Keratinocyte (primary cell): ENCODE measurements at regions not wholly inside any gene's neighbourhood (a gene's known extent, or its start where the extent isn't known, plus 50 kb on each side); places are given as distances from the start of the nearest gene placed in this dataset.

ENCODE experiments used
- DNase-seq: peaks from one replicate; pipeline ENCODE4 v3.0.0-alpha.2; 2011; ENCODE audit warnings: low read depth, missing footprints, low spot score
- FAIRE-seq: peaks from 2 replicates; lab custom pipeline; 2011; peaks lifted over from hg19 to GRCh38; lab: Jason Lieb, UNC
- H2AFZ ChIP-seq: 2 replicates; pipeline ENCODE4 v1.6.0; 2012; ENCODE audit warnings: low read length, control low read depth, inconsistent platforms; ENCODE audit not compliant: control insufficient read depth
- H3K27ac ChIP-seq: 2 replicates; pipeline ENCODE4 v1.5.1; 2011; ENCODE audit warnings: low read length; ENCODE audit not compliant: control insufficient read depth, insufficient read depth
- H3K27me3 ChIP-seq: 3 replicates; pipeline ENCODE4 v1.6.0; 2011; ENCODE audit warnings: low read length; ENCODE audit not compliant: control insufficient read depth, insufficient read depth; ENCODE audit errors: extremely low read depth
- H3K36me3 ChIP-seq, 2 experiments: 2 replicates in 1 of 2; 3 replicates in 1 of 2; pipeline ENCODE4 v1.5.1; 2011; ENCODE audit warnings: low read length in 2 of 2, mild to moderate bottlenecking in 1 of 2; ENCODE audit not compliant: control insufficient read depth in 2 of 2, insufficient read depth in 2 of 2; ENCODE audit errors: extremely low read depth in 1 of 2
- H3K4me1 ChIP-seq: 3 replicates; pipeline ENCODE4 v1.5.1; 2011; ENCODE audit warnings: low read length; ENCODE audit not compliant: control insufficient read depth, insufficient read depth; ENCODE audit errors: extremely low read depth
- H3K4me2 ChIP-seq: 3 replicates; pipeline ENCODE4 v1.6.0; 2011; ENCODE audit warnings: low read depth, low read length; ENCODE audit not compliant: control insufficient read depth, insufficient read depth; ENCODE audit errors: extremely low read depth
- H3K4me3 ChIP-seq, 3 experiments: fragments of 200-600 bp in 1 of 3; sonication (generic) in 1 of 3; 2 replicates in 2 of 3; 3 replicates in 1 of 3; pipeline ENCODE4 v1.5.1; 2011 to 2016; ENCODE audit warnings: low read length in 3 of 3, mild to moderate bottlenecking in 3 of 3, control low read depth in 2 of 3, inconsistent platforms in 1 of 3, low read depth in 1 of 3, mixed read lengths in 1 of 3, mixed run types in 1 of 3, moderate library complexity in 1 of 3; ENCODE audit not compliant: control insufficient read depth in 2 of 3, insufficient read depth in 2 of 3; ENCODE audit errors: extremely low read depth in 1 of 3
- H3K79me2 ChIP-seq: 2 replicates; pipeline ENCODE4 v1.6.0; 2012; ENCODE audit warnings: low read length; ENCODE audit not compliant: control insufficient read depth, insufficient read depth
- H3K9ac ChIP-seq: 3 replicates; pipeline ENCODE4 v1.6.0; 2011; ENCODE audit warnings: low read length; ENCODE audit not compliant: control insufficient read depth, insufficient read depth; ENCODE audit errors: extremely low read depth
- H3K9me1 ChIP-seq: 3 replicates; pipeline ENCODE4 v1.6.0; 2011; ENCODE audit warnings: low read length; ENCODE audit not compliant: control insufficient read depth, insufficient read depth; ENCODE audit errors: extremely low read depth
- H3K9me3 ChIP-seq: 2 replicates; pipeline ENCODE4 v1.5.1; 2012; ENCODE audit warnings: low read depth, low read length; ENCODE audit not compliant: control insufficient read depth
- H4K20me1 ChIP-seq: 3 replicates; pipeline ENCODE4 v1.6.0; 2011; ENCODE audit warnings: low read length; ENCODE audit not compliant: control insufficient read depth, insufficient read depth; ENCODE audit errors: extremely low read depth
- EZH2 ChIP-seq: IDR thresholded peaks from one replicate; pipeline ENCODE4 v1.6.1; 2012; ENCODE audit warnings: inconsistent platforms, mild to moderate bottlenecking, low read length, moderate library complexity
- dilution Hi-C: fragments of 300-500 bp; cut with MboI; formaldehyde crosslinking; loops from one replicate; pipeline ENCODE4 v1.7.0; 2020; ENCODE audit warnings: low sequenced_read_pairs; ENCODE audit not compliant: extremely low pct_ligation_motif_present
- TF ChIP-seq, protein P1 (sequence below), 3 experiments: IDR thresholded peaks in 1 of 3; conservative IDR thresholded peaks in 1 of 3; optimal IDR thresholded peaks in 1 of 3; 2 replicates in 2 of 3; 3 replicates in 1 of 3; pipeline versions ENCODE3 to v1.5.1; 2011; ENCODE audit warnings: low read length in 3 of 3, mild to moderate bottlenecking in 3 of 3, moderate library complexity in 2 of 3, control low read depth in 1 of 3, inconsistent platforms in 1 of 3; ENCODE audit not compliant: insufficient read depth in 2 of 3; ENCODE audit errors: extremely low read depth in 1 of 3

DNA sequence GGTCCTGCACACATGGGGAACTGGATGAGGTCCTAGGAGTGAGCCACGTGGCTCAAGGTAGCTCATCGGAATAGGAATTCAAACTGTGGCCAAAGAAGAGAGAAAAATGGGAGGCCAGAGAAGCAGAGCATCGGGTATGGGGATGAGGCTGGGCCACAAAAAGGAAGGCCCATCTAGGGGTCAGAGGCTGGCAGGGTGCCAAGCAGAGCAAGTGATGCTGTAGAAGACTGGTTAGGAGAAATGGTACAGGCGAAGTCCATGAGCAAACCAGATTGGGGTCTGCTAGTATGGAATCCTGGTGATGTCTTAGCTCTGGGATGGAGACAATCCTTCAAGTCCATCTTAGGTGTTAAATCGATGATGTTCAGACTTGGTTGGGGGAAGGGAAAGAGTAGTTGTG is 68.0 kb downstream of the TEX35 start:
- dilution Hi-C loops, result no loop called here
- Histone ChIP-seq H3K36me3 (no peaks in the 10 kb centered on the region), H3K27me3 (no peaks in the 10 kb centered on the region), H3K9me3 (no peaks in the 10 kb centered on the region), H2AFZ (no peak overlapping the region), H3K4me2 (no peak overlapping the region), H3K9ac (no peak overlapping the region), H3K4me3 (no peak overlapping the region), H3K9me1 (no peaks in the 10 kb centered on the region), H3K4me1 (no peaks in the 10 kb centered on the region), H3K27ac (no peak overlapping the region), H4K20me1 (no peaks in the 10 kb centered on the region), H3K79me2 (no peaks in the 10 kb centered on the region)
- FAIRE-seq, result no peak
- no peak for DNase-seq
- TF ChIP-seq, protein P1, sequence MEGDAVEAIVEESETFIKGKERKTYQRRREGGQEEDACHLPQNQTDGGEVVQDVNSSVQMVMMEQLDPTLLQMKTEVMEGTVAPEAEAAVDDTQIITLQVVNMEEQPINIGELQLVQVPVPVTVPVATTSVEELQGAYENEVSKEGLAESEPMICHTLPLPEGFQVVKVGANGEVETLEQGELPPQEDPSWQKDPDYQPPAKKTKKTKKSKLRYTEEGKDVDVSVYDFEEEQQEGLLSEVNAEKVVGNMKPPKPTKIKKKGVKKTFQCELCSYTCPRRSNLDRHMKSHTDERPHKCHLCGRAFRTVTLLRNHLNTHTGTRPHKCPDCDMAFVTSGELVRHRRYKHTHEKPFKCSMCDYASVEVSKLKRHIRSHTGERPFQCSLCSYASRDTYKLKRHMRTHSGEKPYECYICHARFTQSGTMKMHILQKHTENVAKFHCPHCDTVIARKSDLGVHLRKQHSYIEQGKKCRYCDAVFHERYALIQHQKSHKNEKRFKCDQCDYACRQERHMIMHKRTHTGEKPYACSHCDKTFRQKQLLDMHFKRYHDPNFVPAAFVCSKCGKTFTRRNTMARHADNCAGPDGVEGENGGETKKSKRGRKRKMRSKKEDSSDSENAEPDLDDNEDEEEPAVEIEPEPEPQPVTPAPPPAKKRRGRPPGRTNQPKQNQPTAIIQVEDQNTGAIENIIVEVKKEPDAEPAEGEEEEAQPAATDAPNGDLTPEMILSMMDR (optimal IDR thresholded peaks at IDR 0.05 in 1 of 3, IDR thresholded peaks at IDR 0.05 in 1 of 3, conservative IDR thresholded peaks at IDR 0.05 in 1 of 3; ENCODE audit: extremely low read depth in 1 of 3, insufficient read depth in 2 of 3, low read length in 3 of 3), result no peak
- no peak for TF ChIP-seq EZH2

DNA sequence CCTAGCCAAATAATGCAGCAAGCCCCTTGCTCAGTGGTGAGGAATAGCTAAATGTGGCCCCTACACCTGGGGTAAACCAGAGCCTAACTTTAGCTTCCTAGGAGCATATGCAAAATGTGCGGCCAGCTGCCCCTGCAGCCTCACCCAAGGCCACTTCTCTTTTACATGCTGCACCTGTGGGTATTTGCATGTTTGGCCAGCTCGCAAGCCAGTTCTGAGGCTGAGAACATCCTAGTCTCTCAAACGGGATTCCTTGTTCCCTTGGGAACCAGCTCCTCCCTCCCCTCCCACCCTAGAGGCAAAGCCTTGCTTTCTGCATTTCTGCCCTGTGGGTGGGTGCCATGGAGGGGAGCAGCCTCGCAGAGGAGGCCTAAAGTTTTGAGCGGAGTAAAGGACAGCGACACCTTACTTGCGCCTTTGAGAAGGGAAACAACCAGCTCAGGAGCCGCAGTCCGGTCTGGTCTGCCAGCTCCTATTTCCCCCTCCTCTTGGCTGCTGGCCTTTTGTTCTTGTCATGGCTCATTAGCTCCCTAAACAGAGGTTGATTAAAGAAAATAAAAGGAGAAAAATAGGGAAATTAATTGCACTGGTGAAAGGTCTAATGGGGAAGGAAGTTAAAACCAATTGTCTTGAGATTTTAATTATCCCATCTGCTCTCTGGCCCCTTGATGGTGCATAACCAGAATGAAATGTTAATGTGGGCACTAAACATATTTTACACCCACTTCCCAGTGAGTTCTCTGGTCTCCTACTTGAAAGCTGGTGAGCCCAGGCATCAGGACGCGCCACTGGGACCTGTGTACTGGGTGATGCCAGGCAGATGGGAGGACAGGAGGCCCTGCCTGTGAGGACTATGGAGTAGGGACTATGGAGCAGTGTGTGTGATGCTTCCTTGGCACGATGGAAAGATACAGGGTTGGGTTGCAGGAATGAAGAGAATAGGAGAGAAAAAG is 68.7 kb downstream of the TEX35 start:
- Histone ChIP-seq H3K36me3 (no peaks in the 10 kb centered on the region), H3K4me1 (no peaks in the 10 kb centered on the region), H3K9me3 (no peaks in the 10 kb centered on the region), H3K4me3 (no peak overlapping the region), H3K27me3 (no peaks in the 10 kb centered on the region), H3K9me1 (no peaks in the 10 kb centered on the region), H3K79me2 (no peaks in the 10 kb centered on the region), H3K9ac (no peak overlapping the region), H4K20me1 (no peaks in the 10 kb centered on the region), H3K4me2 (no peak overlapping the region), H3K27ac (no peak overlapping the region), H2AFZ (no peak overlapping the region)
- dilution Hi-C loops, result no loop called here
- TF ChIP-seq, protein P1 (optimal IDR thresholded peaks at IDR 0.05 in 1 of 3, IDR thresholded peaks at IDR 0.05 in 1 of 3, conservative IDR thresholded peaks at IDR 0.05 in 1 of 3; ENCODE audit: extremely low read depth in 1 of 3, insufficient read depth in 2 of 3, low read length in 3 of 3), result no peak
- TF ChIP-seq EZH2, result no peak
- DNase-seq (no peak), FAIRE-seq (no peak)
